ENCODE measurements at regions not wholly inside any gene's neighbourhood (a gene's known extent, or its start where the extent isn't known, plus 50 kb on each side); places are given as distances from the start of the nearest gene placed in this dataset.

DNA sequence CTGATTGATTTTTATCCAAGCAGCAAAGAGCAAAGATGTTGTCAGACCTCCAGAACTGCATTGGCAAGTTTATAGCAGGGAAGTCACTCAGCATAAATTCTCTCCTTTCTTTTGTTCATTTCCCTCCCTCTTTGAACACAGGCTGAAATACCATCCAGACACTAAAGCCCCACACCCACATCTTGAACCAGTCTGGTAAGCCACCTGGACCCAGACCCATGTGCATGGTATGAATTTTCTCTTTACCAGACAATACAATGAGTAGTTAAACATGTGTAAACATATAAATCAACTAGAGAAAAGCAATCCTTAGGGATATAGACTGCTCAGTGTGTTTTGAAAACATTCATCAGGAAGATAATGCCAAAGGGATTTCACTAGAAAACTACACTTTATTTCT lies 488.3 kb upstream of the FLRT2 start:
- no peak for DNase-seq (ENCODE audit: low read depth)
- no peak overlapping the region for H3K4me3 ChIP-seq (ENCODE audit: low read depth, low read length)
- TF ChIP-seq, protein P1, sequence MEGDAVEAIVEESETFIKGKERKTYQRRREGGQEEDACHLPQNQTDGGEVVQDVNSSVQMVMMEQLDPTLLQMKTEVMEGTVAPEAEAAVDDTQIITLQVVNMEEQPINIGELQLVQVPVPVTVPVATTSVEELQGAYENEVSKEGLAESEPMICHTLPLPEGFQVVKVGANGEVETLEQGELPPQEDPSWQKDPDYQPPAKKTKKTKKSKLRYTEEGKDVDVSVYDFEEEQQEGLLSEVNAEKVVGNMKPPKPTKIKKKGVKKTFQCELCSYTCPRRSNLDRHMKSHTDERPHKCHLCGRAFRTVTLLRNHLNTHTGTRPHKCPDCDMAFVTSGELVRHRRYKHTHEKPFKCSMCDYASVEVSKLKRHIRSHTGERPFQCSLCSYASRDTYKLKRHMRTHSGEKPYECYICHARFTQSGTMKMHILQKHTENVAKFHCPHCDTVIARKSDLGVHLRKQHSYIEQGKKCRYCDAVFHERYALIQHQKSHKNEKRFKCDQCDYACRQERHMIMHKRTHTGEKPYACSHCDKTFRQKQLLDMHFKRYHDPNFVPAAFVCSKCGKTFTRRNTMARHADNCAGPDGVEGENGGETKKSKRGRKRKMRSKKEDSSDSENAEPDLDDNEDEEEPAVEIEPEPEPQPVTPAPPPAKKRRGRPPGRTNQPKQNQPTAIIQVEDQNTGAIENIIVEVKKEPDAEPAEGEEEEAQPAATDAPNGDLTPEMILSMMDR (IDR thresholded peaks at IDR 0.05; ENCODE audit: insufficient read depth, low read depth, low read length, missing control alignments): no peak

DNA sequence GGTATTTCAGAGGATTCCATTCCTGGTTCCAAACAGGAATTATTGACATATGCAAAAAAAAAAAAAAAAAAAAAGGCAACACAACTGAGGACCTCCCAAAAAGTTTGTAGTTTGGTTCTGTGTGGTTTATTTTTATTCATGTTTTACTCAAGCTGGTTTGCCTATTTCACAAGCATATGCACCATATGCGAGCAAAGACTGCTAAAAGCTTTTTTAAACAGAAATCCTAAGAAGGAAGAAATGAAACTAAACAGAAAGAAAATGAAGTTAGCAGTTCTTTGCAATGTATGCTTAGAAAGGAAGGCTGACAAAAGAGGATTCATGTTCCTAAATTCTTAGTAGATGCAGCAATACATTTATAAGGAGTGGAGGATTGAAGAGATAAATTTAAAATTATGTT lies 487.6 kb upstream of the FLRT2 start:
- DNase-seq (ENCODE audit: low read depth): no peak
- TF ChIP-seq, protein P1 (IDR thresholded peaks at IDR 0.05; ENCODE audit: insufficient read depth, low read depth, low read length, missing control alignments): no peak

DNA sequence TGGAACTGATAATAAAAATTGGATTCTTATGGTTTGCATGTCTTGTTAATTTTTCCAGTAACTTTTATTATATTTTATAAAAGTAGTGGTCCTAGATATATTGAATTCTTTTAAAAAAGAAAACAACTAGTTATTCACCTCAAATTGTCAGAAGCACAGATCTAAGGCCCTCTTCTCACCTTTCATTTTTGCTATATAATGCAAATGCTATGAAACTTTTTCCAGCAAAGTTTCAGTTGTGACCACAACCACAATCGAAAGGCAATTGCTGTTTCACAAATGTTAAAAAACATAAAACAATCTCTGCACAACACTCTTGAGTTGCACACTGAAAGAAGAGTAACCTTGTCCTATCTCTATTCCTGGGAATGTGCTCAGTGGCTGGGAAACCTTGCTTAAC lies 479.8 kb upstream of the FLRT2 start:
- TF ChIP-seq, protein P1 (IDR thresholded peaks at IDR 0.05; ENCODE audit: insufficient read depth, low read depth, low read length, missing control alignments): no peak
- DNase-seq (ENCODE audit: low read depth): no peak
- no peak overlapping the region for H3K4me3 ChIP-seq (ENCODE audit: low read depth, low read length)

More for the DNA sequence above, 487.6 kb upstream of the FLRT2 start:
- H3K4me3 ChIP-seq (ENCODE audit: low read depth, low read length): no peak overlapping the region

DNA sequence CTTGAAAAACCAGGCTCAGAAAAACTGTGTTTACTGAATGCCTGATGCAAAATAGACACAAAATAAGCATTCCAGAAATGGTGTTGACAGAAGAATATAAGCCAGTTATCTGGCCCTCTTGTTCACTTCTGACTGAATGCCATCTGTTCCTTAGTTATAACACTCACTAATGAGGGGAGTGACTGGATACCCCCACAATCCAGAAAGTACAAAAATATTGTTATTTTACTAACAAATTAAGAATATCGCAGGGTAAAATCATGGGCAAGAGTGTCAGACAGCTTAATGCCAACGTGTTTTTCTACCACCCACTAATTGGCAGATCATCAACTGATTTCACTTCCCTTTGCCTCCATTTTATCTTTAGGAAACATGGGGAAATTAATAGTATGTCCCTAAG lies 477.3 kb upstream of the FLRT2 start:
- DNase-seq (ENCODE audit: low read depth): no peak
- H3K4me3 ChIP-seq (ENCODE audit: low read depth, low read length): no peak overlapping the region
- TF ChIP-seq, protein P1 (IDR thresholded peaks at IDR 0.05; ENCODE audit: insufficient read depth, low read depth, low read length, missing control alignments): no peak

DNA sequence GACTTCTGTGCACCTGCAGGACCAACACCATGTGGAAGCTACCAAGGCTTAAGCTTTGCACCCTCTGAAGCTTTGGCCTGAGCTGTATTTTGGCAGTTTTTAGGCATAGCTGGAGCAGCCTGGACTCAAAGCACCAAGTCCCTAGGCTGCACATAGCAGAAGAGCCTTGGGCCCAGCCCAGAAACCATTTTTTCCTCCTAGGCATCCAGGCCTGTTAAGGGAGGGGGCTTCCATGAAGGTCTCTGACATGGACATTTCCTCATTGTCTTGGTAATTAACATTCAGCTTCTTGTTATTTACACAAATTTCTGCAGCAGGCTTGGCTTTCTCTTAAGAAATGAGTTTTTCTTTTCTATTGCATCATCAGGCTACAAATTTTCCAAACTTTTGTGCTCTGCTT lies 475.8 kb upstream of the FLRT2 start:
- no peak for DNase-seq (ENCODE audit: low read depth)
- H3K4me3 ChIP-seq (ENCODE audit: low read depth, low read length): no peak overlapping the region
- TF ChIP-seq, protein P1 (IDR thresholded peaks at IDR 0.05; ENCODE audit: insufficient read depth, low read depth, low read length, missing control alignments): no peak

DNA sequence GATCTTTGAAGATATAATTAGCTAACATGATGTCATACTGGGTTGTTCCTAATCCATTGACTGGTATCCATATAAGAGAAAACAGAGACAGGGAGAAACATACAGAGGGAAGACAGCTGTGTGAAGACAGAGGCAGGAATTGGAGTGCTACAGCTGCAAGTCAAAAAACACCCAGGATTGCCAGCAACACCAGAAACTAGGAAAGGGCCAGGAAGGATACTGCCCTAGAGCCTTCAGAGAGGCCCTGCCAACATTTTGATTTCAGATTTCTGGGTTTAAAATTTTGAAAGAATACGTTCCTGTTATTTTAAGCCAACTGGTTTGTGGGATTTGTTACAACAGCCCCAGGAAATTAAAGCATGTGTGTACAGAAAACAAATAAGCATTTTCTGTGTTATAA lies 473.7 kb upstream of the FLRT2 start:
- TF ChIP-seq, protein P1 (IDR thresholded peaks at IDR 0.05; ENCODE audit: insufficient read depth, low read depth, low read length, missing control alignments): no peak
- H3K4me3 ChIP-seq (ENCODE audit: low read depth, low read length): no peak overlapping the region
- DNase-seq (ENCODE audit: low read depth): no peak

DNA sequence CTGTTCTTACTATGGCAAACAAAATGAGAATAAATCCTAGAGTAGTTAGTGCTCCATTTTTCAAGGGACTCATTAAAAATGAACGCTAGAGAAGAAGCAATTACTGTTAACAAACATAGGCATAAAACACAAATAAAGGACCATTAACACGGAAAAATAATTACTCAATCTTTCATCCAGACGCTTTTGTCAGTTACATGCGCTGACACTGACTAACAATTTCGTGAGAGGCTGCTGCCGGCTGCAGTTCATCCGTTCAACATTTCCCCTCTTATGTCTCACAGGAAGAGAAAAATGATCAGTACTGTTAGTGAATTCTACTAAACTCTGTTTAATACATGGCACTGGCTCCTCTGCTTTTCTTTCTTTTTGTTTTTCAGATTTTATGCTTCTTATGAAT lies 472.7 kb upstream of the FLRT2 start:
- no peak for DNase-seq (ENCODE audit: low read depth)
- no peak overlapping the region for H3K4me3 ChIP-seq (ENCODE audit: low read depth, low read length)
- TF ChIP-seq, protein P1 (IDR thresholded peaks at IDR 0.05; ENCODE audit: insufficient read depth, low read depth, low read length, missing control alignments): no peak

All from GM12865 (cell line).